ENCODE measurements at regions not wholly inside any gene's neighbourhood (a gene's known extent, or its start where the extent isn't known, plus 50 kb on each side); places are given as distances from the start of the nearest gene placed in this dataset.

- in situ Hi-C loops (cut with HindIII; ENCODE audit: low pct_ligation_motif_present, low sequenced_read_pairs): no loop called here
- no peak for TF ChIP-seq CTCF (IDR thresholded peaks at IDR 0.05; ENCODE audit: low read depth, low read length, missing control alignments)
- no peak overlapping the region for H3K4me3 ChIP-seq (ENCODE audit: low read depth, low read length)
- H3K36me3 ChIP-seq (replicated peaks): no peaks in the 10 kb centered on the region
- H3K27ac ChIP-seq: no peak overlapping the region
- no peak for DNase-seq
- no peaks in the 10 kb centered on the region for H3K27me3 ChIP-seq (replicated peaks)
These were observed 1031.2 kb upstream of the TMEM132C start for GRCh38 chr12:127235761-127236160.

GRCh38 chr12:127236491-127236890 lies 1030.5 kb upstream of the TMEM132C start:
- Histone ChIP-seq H3K4me3 (ENCODE audit: low read depth, low read length) (no peak overlapping the region), H3K27me3 (replicated peaks) (no peaks in the 10 kb centered on the region), H3K27ac (no peak overlapping the region), H3K36me3 (replicated peaks) (no peaks in the 10 kb centered on the region)
- in situ Hi-C loops (cut with HindIII; ENCODE audit: low pct_ligation_motif_present, low sequenced_read_pairs): no loop called here
- DNase-seq: no peak
- TF ChIP-seq CTCF (IDR thresholded peaks at IDR 0.05; ENCODE audit: low read depth, low read length, missing control alignments): no peak

- Histone ChIP-seq H3K27me3 (replicated peaks) (no peaks in the 10 kb centered on the region), H3K36me3 (replicated peaks) (no peaks in the 10 kb centered on the region), H3K27ac (no peak overlapping the region), H3K4me3 (ENCODE audit: low read depth, low read length) (no peak overlapping the region)
- in situ Hi-C loops (cut with HindIII; ENCODE audit: low pct_ligation_motif_present, low sequenced_read_pairs): no loop called here
- no peak for DNase-seq
- TF ChIP-seq CTCF (IDR thresholded peaks at IDR 0.05; ENCODE audit: low read depth, low read length, missing control alignments): no peak
These were observed 1029.8 kb upstream of the TMEM132C start for GRCh38 chr12:127237151-127237550.

GRCh38 chr12:127238107-127238506 lies 1028.9 kb upstream of the TMEM132C start:
- Histone ChIP-seq H3K4me3 (ENCODE audit: low read depth, low read length) (no peak overlapping the region), H3K36me3 (replicated peaks) (no peaks in the 10 kb centered on the region), H3K27ac (no peak overlapping the region), H3K27me3 (replicated peaks) (no peaks in the 10 kb centered on the region)
- no peak for TF ChIP-seq CTCF (IDR thresholded peaks at IDR 0.05; ENCODE audit: low read depth, low read length, missing control alignments)
- in situ Hi-C loops (cut with HindIII; ENCODE audit: low pct_ligation_motif_present, low sequenced_read_pairs): no loop called here
- no peak for DNase-seq

- no peaks in the 10 kb centered on the region for H3K27me3 ChIP-seq (replicated peaks)
- no peak for DNase-seq
- in situ Hi-C loops (cut with HindIII; ENCODE audit: low pct_ligation_motif_present, low sequenced_read_pairs): no loop called here
- H3K4me3 ChIP-seq (ENCODE audit: low read depth, low read length): no peak overlapping the region
- no peak overlapping the region for H3K27ac ChIP-seq
- H3K36me3 ChIP-seq (replicated peaks): no peaks in the 10 kb centered on the region
- TF ChIP-seq CTCF (IDR thresholded peaks at IDR 0.05; ENCODE audit: low read depth, low read length, missing control alignments): no peak
These were observed 1027.2 kb upstream of the TMEM132C start for GRCh38 chr12:127239781-127240180.

- TF ChIP-seq CTCF (IDR thresholded peaks at IDR 0.05; ENCODE audit: low read depth, low read length, missing control alignments): no peak
- no peak for DNase-seq
- H3K36me3 ChIP-seq (replicated peaks): no peaks in the 10 kb centered on the region
- H3K27ac ChIP-seq: no peak overlapping the region
- H3K27me3 ChIP-seq (replicated peaks): no peaks in the 10 kb centered on the region
- in situ Hi-C loops (cut with HindIII; ENCODE audit: low pct_ligation_motif_present, low sequenced_read_pairs): no loop called here
- no peak overlapping the region for H3K4me3 ChIP-seq (ENCODE audit: low read depth, low read length)
These were observed 1026.6 kb upstream of the TMEM132C start for GRCh38 chr12:127240249-127240929.
